ENCODE measurements at regions not wholly inside any gene's neighbourhood (a gene's known extent, or its start where the extent isn't known, plus 50 kb on each side); places are given as distances from the start of the nearest gene placed in this dataset.

DNA sequence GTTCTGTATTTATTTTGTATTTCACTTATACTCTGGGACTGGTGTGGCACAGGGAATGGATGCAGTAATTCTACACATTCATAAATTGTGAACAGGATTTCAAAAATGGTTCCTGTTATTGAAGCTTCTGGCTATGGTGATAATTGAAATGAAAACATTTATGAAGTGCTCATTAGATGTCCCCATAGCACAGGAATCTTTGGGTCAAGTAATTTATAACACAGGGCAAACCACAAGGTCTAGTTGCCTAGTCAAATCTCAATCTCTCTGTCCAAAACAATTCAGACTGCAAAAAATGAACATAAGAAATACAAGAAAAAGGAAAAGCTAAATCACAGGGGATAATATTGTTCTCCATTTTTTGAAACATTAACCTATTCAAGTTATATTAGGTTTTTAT lies 117.5 kb upstream of the PTPRG start:
- TF ChIP-seq CTCF (optimal IDR thresholded peaks at IDR 0.05 in 1 of 3, IDR thresholded peaks at IDR 0.05 in 1 of 3, conservative IDR thresholded peaks at IDR 0.05 in 1 of 3; ENCODE audit: extremely low read depth in 1 of 3, insufficient read depth in 2 of 3, low read length in 3 of 3) (no peak), EZH2 (IDR thresholded peaks at IDR 0.05; ENCODE audit: low read length) (no peak)
